OCI-LY3 (cell line): ENCODE measurements at regions not wholly inside any gene's neighbourhood (a gene's known extent, or its start where the extent isn't known, plus 50 kb on each side); places are given as distances from the start of the nearest gene placed in this dataset.

Source experiments
- EZH2phosphoT487 ChIP-seq: fragments of 200-600 bp; shearing (Covaris generic); IDR thresholded peaks from 2 replicates; pipeline ENCODE4 v1.6.1; 2018; ENCODE audit warnings: antibody characterized with exemption, mixed run types, low read depth
- TF ChIP-seq, protein P1 (sequence below): fragments of 200-600, 300-600 bp; sonication (generic); IDR thresholded peaks from 2 replicates; pipeline ENCODE4 v1.5.1; 2014; ENCODE audit warnings: antibody characterized with exemption, low read length, low read depth

- TF ChIP-seq, protein P1, sequence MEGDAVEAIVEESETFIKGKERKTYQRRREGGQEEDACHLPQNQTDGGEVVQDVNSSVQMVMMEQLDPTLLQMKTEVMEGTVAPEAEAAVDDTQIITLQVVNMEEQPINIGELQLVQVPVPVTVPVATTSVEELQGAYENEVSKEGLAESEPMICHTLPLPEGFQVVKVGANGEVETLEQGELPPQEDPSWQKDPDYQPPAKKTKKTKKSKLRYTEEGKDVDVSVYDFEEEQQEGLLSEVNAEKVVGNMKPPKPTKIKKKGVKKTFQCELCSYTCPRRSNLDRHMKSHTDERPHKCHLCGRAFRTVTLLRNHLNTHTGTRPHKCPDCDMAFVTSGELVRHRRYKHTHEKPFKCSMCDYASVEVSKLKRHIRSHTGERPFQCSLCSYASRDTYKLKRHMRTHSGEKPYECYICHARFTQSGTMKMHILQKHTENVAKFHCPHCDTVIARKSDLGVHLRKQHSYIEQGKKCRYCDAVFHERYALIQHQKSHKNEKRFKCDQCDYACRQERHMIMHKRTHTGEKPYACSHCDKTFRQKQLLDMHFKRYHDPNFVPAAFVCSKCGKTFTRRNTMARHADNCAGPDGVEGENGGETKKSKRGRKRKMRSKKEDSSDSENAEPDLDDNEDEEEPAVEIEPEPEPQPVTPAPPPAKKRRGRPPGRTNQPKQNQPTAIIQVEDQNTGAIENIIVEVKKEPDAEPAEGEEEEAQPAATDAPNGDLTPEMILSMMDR, result no peak
- TF ChIP-seq EZH2phosphoT487, result no peak
Measured at GRCh38 chr13:95444006-95444730, 108.4 kb upstream of the CLDN10 start.
